Hypothalamus (tissue), 51 donors: ENCODE measurements at regions not wholly inside any gene's neighbourhood (a gene's known extent, or its start where the extent isn't known, plus 50 kb on each side); places are given as distances from the start of the nearest gene placed in this dataset.
"Not testable (repeated sequence)": the region's sequence is repeated elsewhere in the genome, so short reads cannot be mapped to it uniquely, and the experiment has no call there.

Experiments used
- DNase-seq, 51 donors: peaks; one replicate each; lab custom pipeline; 2025; lab: John Stamatoyannopoulos, UW

GRCh38 chr4:33722800-33723516, 2521.4 kb downstream of the ARAP2 start:
- DNase-seq: peak in 1 of 51 donors; percentile 23

GRCh38 chr4:33724685-33725084, 2519.6 kb downstream of the ARAP2 start:
- DNase-seq: no peak

DNA sequence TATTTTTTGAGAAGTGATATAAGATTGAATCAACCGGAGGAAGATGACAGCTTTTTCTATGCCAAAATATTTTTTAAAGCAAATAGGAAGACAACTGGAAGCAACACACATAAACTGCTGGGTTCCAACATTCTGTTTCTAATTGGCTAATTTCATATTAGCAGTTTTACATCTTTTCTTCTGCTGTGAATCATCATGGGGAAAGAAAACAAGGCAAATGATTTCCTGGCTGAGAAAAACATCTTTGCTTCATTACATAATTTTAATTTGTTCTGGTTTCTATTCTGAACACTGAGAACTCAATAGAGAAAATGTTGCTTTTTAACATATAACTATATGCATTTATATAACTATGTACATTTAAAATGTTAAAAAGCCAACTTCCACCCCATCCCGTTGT, 2518.5 kb downstream of the ARAP2 start:
- DNase-seq: no peak

DNA sequence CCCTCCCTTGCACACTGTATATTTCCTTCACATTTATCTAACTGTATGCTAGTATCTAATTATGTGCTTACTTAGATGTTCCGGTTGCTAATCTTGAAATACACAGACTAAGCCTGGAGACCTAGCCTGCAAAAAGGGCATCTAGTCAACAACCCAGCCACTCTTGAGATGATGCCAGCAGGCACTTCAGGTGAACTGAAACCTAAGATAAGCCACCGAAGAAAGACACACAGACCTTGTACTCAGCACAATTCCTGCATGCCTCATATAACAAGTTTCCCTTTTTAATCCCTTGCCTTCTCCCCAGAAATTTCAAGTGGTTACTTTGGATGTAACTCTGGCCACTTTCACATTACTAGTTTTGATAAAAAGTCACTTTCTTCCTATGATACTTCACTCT, 2506.6 kb downstream of the ARAP2 start:
- no peak for DNase-seq

- DNase-seq: no peak
Observed at GRCh38 chr4:33739884-33740632, 2504.3 kb downstream of the ARAP2 start.

- not testable (repeated sequence) for DNase-seq
Observed at GRCh38 chr4:33740871-33741270, 2503.4 kb downstream of the ARAP2 start.

DNA sequence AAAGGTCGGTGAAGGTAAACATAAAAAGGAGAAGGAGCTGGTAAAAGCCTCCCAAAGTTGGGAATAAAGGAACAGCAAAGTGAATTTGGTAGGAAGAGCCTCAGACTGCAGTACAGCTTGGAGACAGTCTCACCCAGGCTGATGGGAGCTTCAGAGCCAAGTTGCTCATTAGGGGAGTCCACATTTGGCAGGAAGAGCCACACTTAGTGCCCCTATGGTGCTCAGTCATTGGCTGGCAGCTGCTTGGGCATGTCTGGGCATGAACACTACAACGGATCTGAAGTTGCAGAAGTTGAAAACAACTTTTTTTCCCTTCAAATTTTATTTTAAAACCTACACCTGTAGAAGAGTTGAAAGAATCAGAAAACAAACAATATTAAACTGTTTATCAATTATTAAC, 2497.3 kb downstream of the ARAP2 start:
- no peak for DNase-seq

GRCh38 chr4:33751050-33751449, 2493.3 kb downstream of the ARAP2 start:
- DNase-seq: no peak

DNA sequence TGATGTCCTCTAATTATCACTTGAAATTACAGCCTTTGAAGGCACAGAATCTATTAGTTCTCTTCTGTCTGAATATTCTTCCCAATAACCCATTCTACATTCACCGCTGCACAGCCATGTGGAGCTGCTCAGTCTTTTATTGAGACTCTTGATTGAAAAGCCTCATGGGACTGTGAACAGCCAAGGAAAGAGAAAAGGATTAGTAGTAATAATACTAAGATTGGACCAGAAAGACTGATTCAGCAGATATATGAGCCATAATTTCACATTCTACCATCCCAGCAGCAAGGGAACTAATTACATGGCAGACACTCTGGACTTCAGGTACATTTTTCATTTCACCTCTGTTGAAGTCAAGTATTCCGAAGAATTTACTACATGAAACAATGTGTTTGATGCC, 2471.7 kb downstream of the ARAP2 start:
- DNase-seq: no peak

- no peak for DNase-seq
Observed at GRCh38 chr4:33780952-33781791, 2463.1 kb downstream of the ARAP2 start.

- DNase-seq: no peak
Observed at GRCh38 chr4:33785843-33786242, 2458.5 kb downstream of the ARAP2 start.

DNA sequence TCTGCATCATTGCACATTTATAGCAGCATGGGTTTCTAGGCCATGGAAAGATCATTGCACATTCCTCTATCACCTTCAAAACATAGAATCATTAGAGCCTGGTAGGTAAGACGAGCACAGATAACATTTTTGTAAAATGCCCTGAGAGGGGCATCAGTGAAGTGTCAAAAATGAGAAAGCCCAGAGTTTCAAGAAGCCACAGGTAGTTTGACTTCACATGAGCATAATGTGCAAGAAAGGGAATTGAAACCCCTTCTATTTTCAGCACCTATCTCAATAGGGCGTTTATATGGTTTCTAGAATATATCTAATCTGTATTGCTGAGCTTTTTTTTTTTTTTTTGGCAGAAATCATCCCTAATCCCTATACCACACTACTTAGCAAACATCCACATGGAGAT, 2441.7 kb downstream of the ARAP2 start:
- no peak for DNase-seq

GRCh38 chr4:33825685-33826084, 2418.6 kb downstream of the ARAP2 start:
- DNase-seq: no peak

GRCh38 chr4:33829356-33829755, 2415.0 kb downstream of the ARAP2 start:
- not testable (repeated sequence) for DNase-seq

DNA sequence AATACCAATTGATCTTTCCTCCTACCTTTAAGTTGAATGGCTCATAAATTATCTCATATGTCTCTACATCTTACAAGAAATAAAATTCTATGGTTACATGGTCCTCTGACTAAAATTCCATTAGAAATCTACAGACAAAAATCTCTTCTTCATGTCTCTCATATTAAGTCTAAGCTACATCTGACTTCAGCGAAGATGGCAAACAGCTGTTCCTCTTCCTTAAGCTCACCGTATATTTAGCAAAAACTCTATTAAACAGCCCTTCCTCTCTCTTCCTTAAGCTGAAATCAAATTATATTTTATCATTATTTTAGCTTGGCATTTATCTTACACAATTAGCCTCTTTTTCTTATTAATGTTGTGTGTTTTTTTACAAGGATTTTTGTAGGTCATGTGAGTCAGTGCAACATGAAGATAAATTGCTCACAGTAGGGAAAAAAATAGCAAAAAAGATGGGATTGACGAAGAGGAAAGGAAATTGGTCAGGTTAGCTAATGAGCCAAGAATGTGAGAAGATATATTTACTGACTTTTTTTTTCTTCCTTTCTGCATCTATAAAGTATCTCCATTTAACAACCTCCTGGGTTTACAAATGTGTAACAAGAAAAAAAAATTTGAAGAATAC, 2412.8 kb downstream of the ARAP2 start:
- DNase-seq: no peak

DNA sequence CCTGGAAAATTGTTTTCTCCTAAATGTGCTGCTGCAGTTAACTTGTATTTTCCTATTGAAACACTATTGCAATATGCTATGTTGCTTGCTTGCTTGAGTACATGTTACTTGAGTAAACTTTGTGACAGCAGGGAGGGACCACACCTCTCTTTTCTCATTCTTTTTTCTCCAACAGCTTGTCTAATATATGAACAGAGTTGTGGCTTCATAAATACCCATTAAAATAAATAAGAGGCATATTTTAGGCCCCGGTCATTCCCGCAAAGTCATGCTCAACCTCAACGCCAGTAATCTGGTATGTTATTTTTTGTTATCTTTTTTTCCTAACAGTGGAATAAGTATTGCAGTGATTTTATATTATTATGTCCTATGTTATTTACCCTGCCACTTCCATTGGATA, 2408.6 kb downstream of the ARAP2 start:
- not testable (repeated sequence) for DNase-seq

GRCh38 chr4:33837043-33837838, 2407.1 kb downstream of the ARAP2 start:
- no peak for DNase-seq

GRCh38 chr4:33841120-33841519, 2403.2 kb downstream of the ARAP2 start:
- DNase-seq: no peak

- DNase-seq: no peak
Observed at GRCh38 chr4:33850371-33850902, 2393.9 kb downstream of the ARAP2 start.

- not testable (repeated sequence) for DNase-seq
Observed at GRCh38 chr4:33853670-33854069, 2390.6 kb downstream of the ARAP2 start.
